HepG2 (cell line): ENCODE measurements at regions not wholly inside any gene's neighbourhood (a gene's known extent, or its start where the extent isn't known, plus 50 kb on each side); places are given as distances from the start of the nearest gene placed in this dataset.

ENCODE experiments used
- ATAC-seq: fragments of 200-7000 bp; cut with Tn5 transposase; 3 replicates; pipeline ENCODE4 v1.9.1; 2020; ENCODE audit warnings: mild to moderate bottlenecking, moderate library complexity
- BruUV-seq: library from RNA; stranded (reverse); fragments of 400-500 nt; replicated peaks from 2 replicates; lab custom pipeline; 2021; lab: Mats Ljungman, UMichigan
- CTCF ChIA-PET: fragments of 300-600 bp; formaldehyde crosslinking; extraction: SDS; loops from one replicate; lab custom pipeline; 2021; ENCODE audit warnings: low total read pairs, inconsistent platforms, low intra/inter-chr PET ratio; lab: Yijun Ruan, JAX
- POLR2A ChIA-PET: fragments of 350-600 bp; sonication (Branson Sonifier 250); formaldehyde crosslinking; loops from one replicate; lab custom pipeline; 2020; ENCODE audit warnings: antibody characterized with exemption, inconsistent platforms; lab: Yijun Ruan, JAX
- DNase-seq: peaks from one replicate; pipeline ENCODE4 v3.0.0-alpha.2; 2015; ENCODE audit warnings: low spot score
- FAIRE-seq: peaks from 3 replicates; lab custom pipeline; 2011; peaks lifted over from hg19 to GRCh38; lab: Jason Lieb, UNC
- H2AFZ ChIP-seq: one replicate; pipeline ENCODE4 v1.6.1; 2011; ENCODE audit warnings: low read length, inconsistent platforms
- H3K27ac ChIP-seq: fragments of 300-600 bp; 3 replicates; pipeline ENCODE4 v1.8.0; 2011; ENCODE audit warnings: mixed run types, mild to moderate bottlenecking, mixed read lengths, low read length, inconsistent platforms; ENCODE audit not compliant: insufficient read depth; ENCODE audit errors: extremely low read length
- H3K27me3 ChIP-seq, 2 experiments: fragments of 200-600 bp in 1 of 2; 2 replicates in 1 of 2; 3 replicates in 1 of 2; pipeline versions ENCODE4 v1.6.0 to v1.8.0; 2011; ENCODE audit warnings: low read length in 2 of 2, mild to moderate bottlenecking in 2 of 2, moderate library complexity in 2 of 2, inconsistent platforms in 1 of 2; ENCODE audit not compliant: insufficient read depth in 2 of 2, control insufficient read depth in 1 of 2
- H3K36me3 ChIP-seq, 2 experiments: fragments of 200-600 bp in 1 of 2; replicated peaks in 1 of 2; 2 replicates in 1 of 2; 3 replicates in 1 of 2; pipeline versions ENCODE4 v1.5.1 to v1.8.0; 2011; ENCODE audit warnings: low read length in 2 of 2, inconsistent platforms in 1 of 2; ENCODE audit not compliant: insufficient read depth in 2 of 2, control insufficient read depth in 1 of 2
- H3K4me1 ChIP-seq: 2 replicates; pipeline ENCODE4 v1.5.1; 2012; ENCODE audit warnings: low read length, inconsistent platforms; ENCODE audit not compliant: insufficient read depth
- H3K4me2 ChIP-seq: 2 replicates; pipeline ENCODE4 v1.6.0; 2011; ENCODE audit warnings: low read depth, low read length, inconsistent platforms
- H3K4me3 ChIP-seq, 3 experiments: fragments of 200-600 bp in 1 of 3; sonication (generic), shearing (Covaris generic) in 1 of 3; replicated peaks in 1 of 3; 2 replicates each; pipeline ENCODE4 v1.5.1; 2011 to 2016; ENCODE audit warnings: low read length in 3 of 3, inconsistent platforms in 2 of 3, low read depth in 2 of 3, mild to moderate bottlenecking in 2 of 3, control low read depth in 1 of 3, mixed read lengths in 1 of 3; ENCODE audit not compliant: insufficient read depth in 1 of 3
- H3K79me2 ChIP-seq: one replicate; pipeline ENCODE4 v1.6.1; 2011; ENCODE audit warnings: low read length, inconsistent platforms; ENCODE audit not compliant: insufficient read depth
- H3K9ac ChIP-seq: 2 replicates; pipeline ENCODE4 v1.6.0; 2011; ENCODE audit warnings: mild to moderate bottlenecking, low read depth, low read length, inconsistent platforms; ENCODE audit not compliant: insufficient read depth
- H3K9me3 ChIP-seq: 2 replicates; pipeline ENCODE4 v1.5.1; 2012; ENCODE audit warnings: mild to moderate bottlenecking, low read length
- H4K20me1 ChIP-seq: 2 replicates; pipeline ENCODE4 v1.6.0; 2011; ENCODE audit warnings: inconsistent platforms, mild to moderate bottlenecking, low read length, moderate library complexity; ENCODE audit not compliant: insufficient read depth
- EP300 ChIP-seq, 3 experiments: sonication (generic) in 1 of 3; formaldehyde crosslinking in 1 of 3; IDR thresholded peaks; 2 replicates each; pipeline versions ENCODE4 v1.5.1 to v1.6.1; 2011 to 2020; ENCODE audit warnings: low read depth in 2 of 3, low read length in 2 of 3, borderline replicate concordance in 1 of 3, improper control_type of control experiment in 1 of 3, mild to moderate bottlenecking in 1 of 3, missing genetic modification reagents in 1 of 3, moderate library complexity in 1 of 3
- KLF16 ChIP-seq, 2 experiments: sonication (generic) in 1 of 2; formaldehyde crosslinking in 1 of 2; IDR thresholded peaks; 2 replicates each; pipeline versions ENCODE4 v1.6.1 to v1.8.0; 2016 to 2023; ENCODE audit warnings: missing genetic modification reagents in 2 of 2, missing compliant biosample characterization in 1 of 2
- NFATC3 ChIP-seq: sonication (generic); formaldehyde crosslinking; IDR thresholded peaks from 2 replicates; pipeline ENCODE4 v1.5.1; 2020; ENCODE audit warnings: mild to moderate bottlenecking, missing genetic modification reagents
- SIX1 ChIP-seq: sonication (generic); formaldehyde crosslinking; IDR thresholded peaks from 2 replicates; pipeline ENCODE4 v1.4.0; 2020; ENCODE audit warnings: missing genetic modification reagents, borderline replicate concordance
- ZFP90 ChIP-seq: sonication (generic); formaldehyde crosslinking; IDR thresholded peaks from 2 replicates; pipeline ENCODE4 v1.8.0; 2022; ENCODE audit warnings: missing genetic modification reagents, mild to moderate bottlenecking, inconsistent platforms, borderline replicate concordance
- ZNF362 ChIP-seq: sonication (generic); formaldehyde crosslinking; IDR thresholded peaks from 2 replicates; pipeline ENCODE4 v1.4.0; 2020; ENCODE audit warnings: missing genetic modification reagents, mild to moderate bottlenecking, borderline replicate concordance
- ZNF614 ChIP-seq: IDR thresholded peaks from 2 replicates; pipeline ENCODE4 v1.6.1; 2018; ENCODE audit warnings: missing biosample characterization, missing genetic modification reagents, inconsistent platforms, borderline replicate concordance
- WGBS: methylation state at CpG from one replicate; pipeline ENCODE4 v1.1.6; 2017; ENCODE audit warnings: low lambda C conversion rate; 5-methylcytosine and 5-hydroxymethylcytosine counted together
- in situ Hi-C: cut with HindIII; loops from 2 replicates; pipeline ENCODE4 v1.10.0; 2017; ENCODE audit warnings: low pct_unique_long_range_greater_than_20kb; ENCODE audit not compliant: extremely low pct_ligation_motif_present
- intact Hi-C: fragments of 100-400 bp; cut with micrococcal nuclease; formaldehyde crosslinking; loops from one replicate; pipeline ENCODE4 v1.10.0; 2022; ENCODE audit not compliant: unreplicated experiment

DNA sequence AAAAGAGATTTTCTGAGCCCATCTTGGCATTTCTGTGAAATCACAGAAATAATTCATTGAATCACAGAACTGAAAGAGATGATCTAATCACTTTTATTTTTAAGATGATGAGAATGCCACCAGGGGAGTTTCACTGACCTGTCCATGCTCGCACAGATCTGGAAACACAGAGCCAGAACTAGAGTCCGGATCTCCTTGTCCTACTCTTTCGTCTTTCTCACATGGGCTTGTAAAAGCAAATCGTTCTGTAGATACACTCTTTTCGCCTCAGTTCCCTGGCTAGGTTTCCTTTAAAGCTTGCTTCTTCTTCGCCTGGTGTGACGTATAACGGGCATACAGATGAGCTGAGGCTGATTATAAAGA is 122.5 kb upstream of the SPRED1 start:
- intact Hi-C loops (no loop called here), in situ Hi-C loops (no loop called here)
- Histone ChIP-seq H3K27ac (no peak overlapping the region), H3K9me3 (no peaks in the 10 kb centered on the region), H3K79me2 (no peaks in the 10 kb centered on the region), H2AFZ (no peak overlapping the region), H3K4me3 (no peak overlapping the region), H4K20me1 (no peaks in the 10 kb centered on the region), H3K9ac (no peak overlapping the region), H3K36me3 (no peaks in the 10 kb centered on the region), H3K4me1 (no peaks in the 10 kb centered on the region), H3K27me3 (no peaks in the 10 kb centered on the region), H3K4me2 (no peak overlapping the region)
- ATAC-seq (no peak), DNase-seq (no peak), FAIRE-seq (no peak)
- TF ChIP-seq KLF16 (CRISPR knock-in tag; IDR thresholded peaks at IDR 0.05) (no peak), NFATC3 (CRISPR knock-in tag) (no peak), ZNF614 (CRISPR knock-in tag) (no peak), ZFP90 (CRISPR knock-in tag) (no peak), EP300 (IDR thresholded peaks at IDR 0.05; ENCODE audit: low read depth in 2 of 2, low read length in 2 of 2) (no peak), EP300 (CRISPR knock-in tag; IDR thresholded peaks at IDR 0.05; ENCODE audit: borderline replicate concordance) (no peak), SIX1 (no peak), ZNF362 (CRISPR knock-in tag) (no peak)
- CTCF ChIA-PET: no interaction called here
- 44% methylated on average over 8 of the region's 8 CpGs for WGBS
- BruUV-seq: no TSS peak
- POLR2A ChIA-PET: no interaction called here
